G401 (cell line): ENCODE measurements at regions not wholly inside any gene's neighbourhood (a gene's known extent, or its start where the extent isn't known, plus 50 kb on each side); places are given as distances from the start of the nearest gene placed in this dataset.
"Not testable (repeated sequence)": the region's sequence is repeated elsewhere in the genome, so short reads cannot be mapped to it uniquely, and the experiment has no call there.

Source experiments
- DNase-seq: peaks from one replicate; pipeline ENCODE4 v3.0.0-alpha.2; 2015; ENCODE audit warnings: low spot score
- in situ Hi-C: cut with HindIII; loops from 2 replicates; pipeline ENCODE4 v1.10.0; 2016; ENCODE audit warnings: low sequenced_read_pairs, mixed read lengths

DNA sequence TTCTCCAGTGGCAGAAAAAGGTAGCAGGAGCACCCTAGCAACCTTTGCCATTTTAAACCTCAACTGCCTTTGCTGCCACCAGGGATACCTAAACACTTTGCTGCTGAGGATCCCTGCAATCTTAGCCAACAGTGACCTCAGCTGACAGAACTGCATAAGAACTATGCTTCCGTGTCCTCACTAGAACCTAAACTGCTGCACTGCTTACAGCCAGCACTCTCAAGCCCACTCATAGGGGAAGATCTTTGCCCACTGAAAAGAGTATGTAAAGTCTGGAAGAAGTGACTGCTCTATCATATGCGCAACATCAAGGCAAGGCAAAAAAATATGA, 270.0 kb upstream of the PCDH20 start:
- in situ Hi-C loops = no loop called here
- DNase-seq = no peak

DNA sequence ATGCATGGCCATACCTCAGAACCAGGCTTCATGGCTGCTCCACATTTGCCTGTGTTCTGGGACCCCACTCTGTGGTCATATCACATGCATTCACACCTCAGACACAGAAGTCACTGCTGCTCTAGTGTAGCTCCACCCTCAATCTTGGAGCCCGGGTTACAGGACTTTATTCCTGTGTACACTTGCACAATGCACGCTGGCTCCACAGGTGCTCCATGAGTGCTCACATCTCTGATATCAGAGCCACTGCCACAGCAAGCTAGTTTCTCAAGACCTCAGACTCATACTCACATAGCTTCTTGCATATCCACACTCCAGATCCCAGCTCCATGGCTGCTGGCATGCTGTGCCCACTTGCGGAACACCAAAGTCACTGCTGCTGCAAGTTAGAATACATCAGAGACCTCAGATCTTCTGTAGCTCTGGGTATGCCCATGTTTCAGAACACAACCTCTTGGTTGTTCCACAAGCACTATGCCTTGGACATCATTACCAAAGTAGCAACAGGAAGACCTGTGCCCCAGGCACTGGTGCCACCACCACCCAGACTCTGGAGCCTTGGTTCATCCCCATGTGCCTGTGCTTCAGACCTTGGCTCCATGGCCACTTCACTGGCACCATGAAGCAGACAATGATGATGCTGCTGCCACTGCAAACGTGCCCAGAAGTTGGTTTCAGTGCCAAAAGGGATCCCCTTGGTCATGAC, 269.5 kb upstream of the PCDH20 start:
- in situ Hi-C loops = no loop called here
- no peak for DNase-seq

DNA sequence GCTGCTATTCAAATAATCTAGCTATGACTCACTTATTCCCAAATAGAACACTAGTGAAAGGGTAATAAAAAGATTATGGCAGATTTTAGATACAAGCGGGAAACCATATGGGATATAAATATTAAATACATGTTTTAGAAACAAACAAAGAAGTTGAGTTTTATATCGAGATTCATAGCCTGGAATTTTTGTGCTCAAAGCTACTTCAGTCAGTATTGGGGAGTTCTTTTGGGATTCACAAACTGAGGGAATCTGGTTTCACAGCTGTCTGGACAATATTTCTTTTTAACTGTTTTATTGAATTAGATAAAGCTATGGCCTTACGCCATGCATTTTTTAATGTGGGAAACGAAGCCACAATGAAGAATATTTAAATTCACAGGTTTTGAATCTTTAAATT, 257.1 kb upstream of the PCDH20 start:
- in situ Hi-C loops = no loop called here

DNA sequence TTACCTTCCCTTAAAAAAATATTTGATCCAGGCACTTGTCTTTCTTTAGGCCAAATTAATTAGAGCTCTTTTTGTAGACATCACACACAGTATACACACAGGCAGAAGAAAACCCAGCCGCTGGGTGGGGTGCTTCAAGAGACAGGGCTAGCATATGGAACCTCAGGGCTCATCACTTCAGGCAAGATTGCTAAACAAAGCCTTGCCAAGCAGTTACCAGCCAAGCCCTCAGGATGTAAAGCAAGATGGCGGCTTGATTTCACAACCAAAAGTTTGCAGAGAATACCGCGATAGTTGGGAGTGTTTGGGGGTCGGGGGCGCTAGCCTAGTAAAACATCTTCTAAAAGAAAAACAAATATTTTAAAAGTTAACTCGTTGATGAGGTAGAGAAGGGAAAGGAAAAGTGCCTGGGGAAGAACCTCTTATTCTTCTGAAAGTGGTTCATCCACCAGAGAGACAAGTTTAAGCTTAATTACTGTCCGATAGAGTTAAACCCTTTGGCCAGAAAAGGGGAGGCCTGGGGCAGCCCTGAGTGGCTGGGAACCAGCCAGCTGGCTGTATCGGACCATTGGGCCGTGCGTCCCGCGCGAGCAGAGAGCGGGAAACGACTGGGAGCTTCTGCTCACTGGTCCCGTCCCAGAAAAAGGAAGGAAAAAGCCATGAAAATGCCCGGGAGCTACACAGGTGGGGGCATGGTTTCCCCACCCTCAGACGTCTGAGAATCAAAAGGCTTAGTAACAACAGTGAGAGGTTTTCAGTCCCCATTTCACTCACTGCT, 254.9 kb upstream of the PCDH20 start:
- in situ Hi-C loops = no loop called here
- no peak for DNase-seq

More for the DNA sequence above, 257.1 kb upstream of the PCDH20 start:
- no peak for DNase-seq

DNA sequence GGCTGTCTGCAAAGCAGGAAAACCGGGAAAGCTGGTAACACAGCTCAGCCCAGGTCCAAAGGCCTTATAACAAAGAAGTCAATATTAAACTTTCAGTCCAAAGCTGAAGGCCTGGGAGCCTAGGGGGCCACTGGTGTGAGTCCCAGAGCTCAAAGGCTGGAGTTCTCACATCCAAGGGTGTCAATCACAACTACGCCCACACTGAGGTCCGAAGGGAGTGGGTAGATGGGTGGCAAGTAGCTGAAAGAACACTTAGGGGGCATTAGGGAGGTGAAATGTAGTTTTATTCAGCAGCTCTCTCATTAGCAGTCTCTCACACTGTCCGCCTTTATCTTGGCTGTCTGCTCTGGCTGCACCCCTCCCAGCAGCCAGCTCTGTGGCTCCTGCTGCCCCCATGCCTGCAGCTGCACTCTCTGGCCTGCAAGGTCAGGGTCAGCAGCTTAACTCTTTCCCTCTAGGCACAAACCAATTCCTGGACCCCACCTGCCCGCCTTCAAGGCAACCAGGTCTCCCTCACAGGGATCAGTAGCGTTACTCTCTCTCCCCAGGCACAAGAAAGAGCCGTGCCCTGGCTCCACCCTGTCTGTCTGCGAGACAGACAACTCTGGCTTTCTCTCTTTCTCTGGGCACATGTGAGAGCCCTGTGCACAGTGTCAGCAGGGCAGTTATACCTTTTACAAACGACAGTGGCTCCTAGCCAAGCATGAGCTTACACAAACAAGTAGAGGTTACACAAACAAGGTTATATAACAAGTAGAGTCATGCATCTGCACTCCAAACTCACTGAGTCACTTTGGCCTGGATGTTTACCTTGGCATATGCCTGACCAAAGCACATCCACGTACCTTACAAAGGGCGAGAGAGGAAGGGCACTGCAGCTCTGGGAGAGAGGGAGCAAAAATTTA, 249.4 kb upstream of the PCDH20 start:
- in situ Hi-C loops = no loop called here
- no peak for DNase-seq

DNA sequence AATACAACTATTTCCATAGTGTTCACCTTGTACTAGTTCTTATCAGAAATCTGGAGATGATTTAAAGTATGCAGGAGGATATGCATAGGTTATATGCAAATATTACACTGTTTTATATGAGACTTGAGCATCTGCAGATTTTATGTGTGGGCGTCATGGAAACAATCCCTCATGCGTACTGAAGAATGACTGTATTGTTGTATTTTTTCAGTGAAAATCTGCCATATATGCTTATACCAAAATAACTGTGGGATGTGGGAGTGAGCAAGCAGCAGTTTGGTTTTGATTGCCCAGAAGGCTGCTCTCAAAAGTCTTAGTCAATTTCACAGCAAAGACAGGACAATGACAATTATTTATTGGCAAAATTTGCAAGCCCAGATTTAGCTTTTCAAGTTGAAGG, 238.8 kb upstream of the PCDH20 start:
- in situ Hi-C loops = no loop called here
- DNase-seq = no peak

DNA sequence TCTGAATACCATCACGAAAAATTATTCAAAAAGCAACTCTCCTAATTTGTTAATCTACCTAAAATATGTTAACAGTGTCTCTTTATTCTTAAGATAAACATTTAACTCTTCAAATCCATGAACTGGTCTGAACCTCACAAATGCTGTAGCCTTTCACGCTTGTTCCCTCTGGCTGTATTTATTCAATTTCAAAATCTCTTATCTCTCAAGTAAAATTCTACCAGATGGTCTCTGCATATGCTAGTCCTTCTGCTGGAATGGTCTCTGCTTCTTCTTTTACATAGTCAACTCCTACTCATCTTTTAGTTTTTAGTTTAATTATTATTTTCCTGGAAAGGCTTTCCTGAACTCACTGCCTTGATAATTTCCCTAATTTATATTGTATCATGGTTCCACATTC, 232.9 kb upstream of the PCDH20 start:
- DNase-seq = no peak
- in situ Hi-C loops = no loop called here

DNA sequence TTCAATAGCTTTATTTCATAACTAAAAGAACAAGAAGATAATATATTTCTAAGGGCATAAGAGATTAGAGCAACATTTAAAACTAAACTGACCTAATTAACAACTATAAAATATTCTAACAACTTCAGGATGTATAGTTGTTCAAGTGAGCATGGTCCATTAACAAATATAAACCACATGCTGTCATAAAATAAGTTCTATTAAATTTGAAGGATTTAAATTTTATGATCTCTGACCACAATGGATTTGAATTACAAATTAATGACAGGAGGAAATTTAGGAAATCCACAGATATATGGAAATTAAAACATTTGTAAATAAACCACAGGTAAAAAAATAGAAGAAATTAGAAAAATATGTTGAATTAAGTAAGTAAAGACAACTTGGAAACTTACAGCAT, 196.5 kb upstream of the PCDH20 start:
- in situ Hi-C loops = no loop called here
- no peak for DNase-seq

DNA sequence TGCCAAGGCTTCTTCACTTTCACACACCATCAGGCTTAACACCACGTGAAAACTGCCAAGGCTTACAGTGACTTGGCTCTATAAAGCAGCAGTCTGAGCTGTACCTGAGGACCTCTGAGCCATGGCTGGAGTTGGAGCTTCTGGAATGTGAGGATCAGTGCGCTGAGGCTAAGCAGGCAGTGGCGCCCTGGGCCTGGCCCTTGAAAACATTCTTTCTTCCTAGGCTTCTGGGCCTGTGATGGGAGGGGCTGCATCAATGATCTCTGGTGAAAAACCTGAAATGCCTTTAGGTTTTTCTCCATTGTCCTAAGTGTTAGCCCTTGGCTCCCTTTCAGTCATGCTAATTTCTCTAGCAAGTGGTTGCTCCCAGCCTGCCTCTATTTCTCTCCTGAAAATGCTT, 192.5 kb upstream of the PCDH20 start:
- DNase-seq = no peak
- in situ Hi-C loops = no loop called here

DNA sequence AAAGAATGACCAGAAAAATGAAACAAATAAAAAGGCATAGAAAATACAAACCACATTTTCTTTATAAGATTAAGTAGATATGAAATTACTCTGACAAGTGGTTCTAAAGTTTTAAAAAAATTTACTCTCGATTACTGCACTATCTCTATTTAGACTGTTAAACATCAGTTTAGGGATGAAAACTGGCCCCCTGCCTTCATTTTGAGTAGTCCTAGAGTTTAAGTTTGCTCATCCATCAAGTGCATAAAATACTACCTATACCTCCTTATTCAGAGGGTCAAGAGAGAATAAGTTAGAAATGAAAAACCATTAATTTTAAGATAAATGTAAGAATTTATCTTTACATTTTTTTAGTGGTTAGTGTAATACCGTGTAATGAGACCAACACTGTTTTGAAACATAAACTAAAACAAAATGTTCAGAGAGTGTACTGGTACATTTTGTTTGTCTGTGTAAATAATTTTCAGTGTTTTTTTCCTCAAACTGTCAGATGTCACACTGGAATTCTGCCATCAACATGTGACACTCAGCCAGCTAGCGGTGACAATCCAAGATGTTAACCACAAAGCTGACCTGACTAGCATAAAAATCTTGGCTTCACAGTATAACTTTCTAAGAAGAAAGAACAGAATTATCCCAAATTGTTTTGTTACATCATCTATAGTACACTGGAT, 184.8 kb upstream of the PCDH20 start:
- in situ Hi-C loops = no loop called here

DNA sequence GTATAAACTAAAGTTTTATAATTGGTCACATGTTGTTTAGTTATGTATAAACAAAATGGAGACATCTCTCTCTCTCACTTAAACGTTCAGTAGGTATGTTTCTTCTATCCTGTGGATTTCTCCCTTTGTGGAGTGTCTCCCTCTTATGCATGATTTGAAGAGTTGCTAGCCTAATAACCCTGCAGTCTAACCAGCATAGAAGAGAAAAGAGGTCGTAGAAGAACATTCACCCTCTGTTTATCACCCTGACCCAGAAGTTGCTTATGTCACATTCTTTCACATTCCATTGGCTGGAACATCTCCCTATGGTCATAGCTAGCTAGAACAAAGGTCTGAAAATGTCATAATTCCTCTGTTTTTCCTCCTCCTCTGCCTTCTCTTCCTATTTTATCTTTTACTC, 176.8 kb upstream of the PCDH20 start:
- in situ Hi-C loops = no loop called here
- no peak for DNase-seq

More for the DNA sequence above, 184.8 kb upstream of the PCDH20 start:
- DNase-seq = peak; percentile 35

DNA sequence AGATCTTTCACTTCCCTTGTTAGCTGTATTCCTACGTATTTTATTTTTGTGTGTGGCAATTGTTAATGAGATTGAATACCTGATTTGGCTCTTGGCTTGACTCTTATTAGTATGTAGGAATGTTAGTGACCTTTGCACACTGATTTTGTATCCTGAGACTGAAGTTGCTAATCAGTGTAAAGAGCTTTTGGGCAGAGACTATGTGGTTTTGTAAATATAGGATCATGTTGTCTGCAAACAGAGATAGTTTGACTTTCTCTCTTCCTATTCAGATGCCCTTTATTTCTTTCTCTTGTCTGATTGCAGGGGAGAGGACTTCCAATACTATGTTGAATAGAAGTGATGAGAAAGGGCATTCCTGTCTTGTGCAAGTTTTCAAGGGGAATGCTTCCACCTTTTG, 160.3 kb upstream of the PCDH20 start:
- no peak for DNase-seq
- in situ Hi-C loops = no loop called here

DNA sequence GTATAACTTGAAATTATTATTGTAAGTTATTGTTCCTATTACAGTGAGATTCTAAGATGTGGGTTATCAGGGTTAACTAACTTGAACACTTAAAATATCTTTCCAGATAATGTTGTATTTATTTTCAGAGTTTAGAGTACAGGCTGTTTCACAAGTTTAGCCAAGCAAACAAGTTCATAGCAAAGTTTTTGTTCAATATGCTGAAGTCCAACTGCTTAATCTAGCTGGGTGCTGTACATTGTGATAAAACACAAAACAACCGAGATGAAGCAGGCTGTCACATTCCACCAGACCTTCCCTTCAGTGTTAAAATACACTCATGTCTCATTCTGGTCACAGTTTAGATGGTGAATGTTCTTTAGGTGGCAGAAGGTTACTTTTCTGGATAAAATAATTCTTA, 148.0 kb upstream of the PCDH20 start:
- in situ Hi-C loops = no loop called here
- DNase-seq = no peak

DNA sequence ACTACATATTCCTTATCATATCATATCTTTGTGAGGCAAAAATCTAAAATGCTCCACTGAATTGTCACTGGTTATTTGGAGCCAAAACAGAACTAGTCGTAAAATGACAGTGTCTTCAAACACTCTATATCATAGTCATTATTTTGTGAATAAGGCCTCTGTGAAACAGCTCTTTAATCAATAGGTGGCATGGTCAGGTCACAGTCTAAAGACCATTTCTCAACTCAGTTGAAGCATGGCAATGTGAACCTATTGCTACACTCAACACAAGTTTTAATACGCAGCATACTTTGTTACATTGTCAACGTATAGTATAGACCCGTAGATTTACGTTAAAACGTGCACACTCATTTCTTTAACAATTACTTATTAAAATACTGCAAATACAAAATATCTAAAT, 131.3 kb upstream of the PCDH20 start:
- in situ Hi-C loops = no loop called here
- no peak for DNase-seq

DNA sequence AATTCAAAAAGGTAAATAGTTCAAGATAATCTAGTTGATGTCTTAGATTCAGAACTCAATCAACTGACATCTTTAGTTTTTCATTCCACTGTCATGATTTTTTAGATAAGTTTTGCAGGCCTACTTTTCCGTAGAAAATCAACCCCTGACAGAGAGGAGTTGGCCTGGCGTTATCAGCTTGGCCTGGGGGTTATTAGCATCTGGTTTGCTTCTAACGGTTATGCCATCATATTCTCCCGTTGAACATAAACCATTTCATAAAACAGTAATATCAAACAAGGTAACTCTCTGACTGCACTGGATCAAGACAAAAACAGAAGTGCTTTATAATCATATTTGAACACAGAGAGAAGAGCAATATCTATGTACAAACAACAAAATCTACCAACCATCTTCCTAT, 130.8 kb upstream of the PCDH20 start:
- no peak for DNase-seq
- in situ Hi-C loops = no loop called here

DNA sequence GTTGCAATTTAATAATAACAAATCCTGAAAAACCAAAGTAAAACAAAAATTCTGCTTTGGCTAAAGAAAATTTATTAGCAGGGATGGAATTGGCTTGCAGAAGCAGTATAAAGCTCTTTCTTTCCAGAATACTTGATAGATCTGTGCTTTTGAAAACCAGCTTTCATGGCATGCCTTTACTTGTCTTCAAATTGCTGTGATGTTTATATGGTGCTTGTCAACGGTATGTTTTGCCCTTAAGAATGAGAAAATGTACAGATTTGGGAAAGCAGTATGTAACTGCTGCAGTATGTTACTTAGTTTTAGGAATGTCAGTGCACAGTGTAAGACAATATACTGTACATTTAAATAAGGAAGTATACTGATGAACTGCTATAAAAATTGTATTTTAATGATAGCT, 120.8 kb upstream of the PCDH20 start:
- in situ Hi-C loops = no loop called here
- DNase-seq = no peak

DNA sequence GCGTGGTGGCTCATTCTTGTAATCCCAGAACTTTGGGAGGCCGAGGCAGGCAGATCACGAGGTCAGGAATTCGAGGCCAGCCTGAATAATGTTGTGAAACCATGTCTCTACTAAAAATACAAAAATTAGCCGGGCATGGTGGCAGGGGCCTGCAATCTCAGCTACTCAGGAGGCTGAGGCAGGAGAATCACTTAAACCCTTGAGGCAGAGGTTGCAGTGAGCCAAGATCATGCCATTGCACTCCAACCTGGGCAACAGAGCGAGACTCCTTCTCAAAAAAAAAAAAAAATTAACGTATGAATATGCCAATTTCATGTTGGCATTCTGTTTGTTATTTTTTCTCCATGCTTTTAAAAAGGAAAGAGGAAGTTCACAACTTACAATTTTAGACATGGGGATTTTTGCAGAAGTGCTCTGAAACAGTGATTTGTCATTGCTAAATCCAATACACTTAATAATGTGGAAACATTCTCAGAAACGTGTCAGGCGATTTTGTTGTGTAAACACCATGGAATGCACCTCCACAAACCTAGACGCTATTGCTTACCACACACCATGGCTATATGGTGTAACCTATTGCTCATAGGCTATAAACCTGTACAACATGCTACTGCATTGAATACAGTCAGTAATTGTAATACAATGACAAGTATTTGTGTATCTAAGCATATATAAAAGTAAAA, 115.9 kb upstream of the PCDH20 start:
- DNase-seq = no peak
- in situ Hi-C loops = no loop called here

DNA sequence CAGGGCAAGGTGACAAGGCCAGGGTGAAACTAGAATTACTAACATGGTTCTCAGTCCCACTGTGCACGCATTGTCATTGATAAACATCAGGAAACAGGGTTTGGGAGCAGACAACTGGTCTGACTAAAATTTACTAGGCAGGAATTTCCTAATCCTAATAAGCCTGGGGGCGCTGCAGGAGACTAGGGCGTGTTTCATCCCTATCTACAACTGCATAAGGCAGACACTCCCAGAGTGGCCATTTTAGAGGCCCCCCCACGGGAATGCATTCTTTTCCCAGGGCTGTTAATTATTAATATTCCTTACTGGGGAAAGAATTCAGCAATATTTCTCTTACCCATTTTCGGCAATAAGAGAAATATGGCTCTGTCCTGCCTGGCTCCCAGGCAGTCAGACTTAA, 103.6 kb upstream of the PCDH20 start:
- in situ Hi-C loops, DNase-seq: not testable (repeated sequence)

DNA sequence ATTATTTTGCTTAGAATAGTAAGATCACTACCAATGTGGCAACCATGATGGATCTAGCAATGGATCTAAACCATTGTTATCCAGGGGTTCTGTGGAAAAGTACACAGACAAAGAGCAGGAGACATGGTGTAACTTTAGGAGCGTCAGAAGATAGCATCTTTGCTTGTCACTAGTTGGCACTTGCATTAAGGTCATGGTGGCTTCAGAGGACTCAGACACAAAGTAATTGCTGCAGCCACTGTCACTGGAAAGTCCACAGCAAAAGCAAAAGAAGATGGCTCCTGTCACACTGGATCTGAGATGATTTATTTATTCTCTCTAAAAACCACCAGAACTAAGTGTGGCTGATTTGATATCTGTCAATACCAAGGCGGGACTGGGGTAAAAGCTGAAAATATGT, 93.3 kb upstream of the PCDH20 start:
- DNase-seq = no peak
- in situ Hi-C loops = no loop called here
